Upper lobe of right lung (tissue), 1 donor: ENCODE measurements at regions not wholly inside any gene's neighbourhood (a gene's known extent, or its start where the extent isn't known, plus 50 kb on each side); places are given as distances from the start of the nearest gene placed in this dataset.

Experiments used
- ATAC-seq: fragments of 200-7000 bp; cut with Tn5 transposase; one replicate; pipeline ENCODE4 v1.9.1; 2020; ENCODE audit warnings: mild to moderate bottlenecking, moderate library complexity
- DNase-seq: peaks from one replicate; pipeline ENCODE4 v3.0.0-alpha.2; 2020
- H3K27ac ChIP-seq: fragments of 200-600 bp; one replicate; pipeline ENCODE4 v1.8.0; 2022
- H3K27me3 ChIP-seq: fragments of 200-600 bp; one replicate; pipeline ENCODE4 v1.8.0; 2022; ENCODE audit warnings: mild to moderate bottlenecking
- H3K36me3 ChIP-seq: fragments of 200-600 bp; one replicate; pipeline ENCODE4 v1.8.0; 2022
- H3K4me1 ChIP-seq: fragments of 200-600 bp; one replicate; pipeline ENCODE4 v1.8.0; 2022
- H3K4me3 ChIP-seq: fragments of 200-600 bp; one replicate; pipeline ENCODE4 v1.8.0; 2022; ENCODE audit warnings: mild to moderate bottlenecking
- H3K9me3 ChIP-seq: fragments of 200-600 bp; one replicate; pipeline ENCODE4 v1.8.0; 2022
- CTCF ChIP-seq: fragments of 200-600 bp; IDR thresholded peaks from one replicate; pipeline ENCODE4 v1.8.0; 2022; ENCODE audit warnings: antibody characterized with exemption
- intact Hi-C: fragments of 100-400 bp; cut with DNase I; formaldehyde crosslinking; loops from one replicate; pipeline ENCODE4 v1.11.0; 2022
- donor health status: DM: no; HTN: yes; CAD: no; lungs with severe emphysema.

DNA sequence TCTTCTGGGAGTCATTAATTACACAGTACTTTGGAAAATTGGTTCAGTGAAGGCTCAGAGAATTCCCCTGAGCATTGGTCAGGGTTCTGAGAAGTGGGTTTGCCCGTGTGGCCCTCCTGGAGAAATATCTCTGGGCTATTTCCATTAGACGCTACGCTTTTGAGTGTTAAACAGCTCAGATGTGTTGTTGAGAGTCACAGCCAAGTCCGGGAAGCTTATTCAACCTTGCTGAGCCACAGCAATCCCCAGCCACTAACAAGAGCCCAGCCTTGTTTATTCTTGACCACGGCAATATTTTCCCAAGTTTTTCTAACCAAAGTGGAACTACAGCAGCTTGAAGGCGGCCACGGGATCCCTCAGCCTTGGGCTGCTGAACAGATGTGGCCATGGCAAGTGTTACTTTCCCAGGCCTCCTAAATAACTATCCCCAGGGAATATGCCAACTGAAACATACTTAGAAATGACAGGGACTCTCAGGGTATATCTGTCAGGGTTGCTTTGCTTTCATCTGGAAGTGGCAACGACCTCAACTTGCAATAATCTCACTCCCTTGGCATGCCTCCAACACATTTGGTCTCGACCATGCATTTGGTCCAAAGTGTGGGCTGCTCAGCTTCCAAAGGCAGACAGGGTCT lies 214.7 kb downstream of the EMX2 start:
- no peak for DNase-seq
- no peak for ATAC-seq
- intact Hi-C loops: no loop called here
- no peaks in the 10 kb centered on the region for H3K36me3 ChIP-seq
- no peak for TF ChIP-seq CTCF
- no peaks in the 10 kb centered on the region for H3K27me3 ChIP-seq
- no peaks in the 10 kb centered on the region for H3K9me3 ChIP-seq
- H3K27ac ChIP-seq: no peak overlapping the region
- no peak overlapping the region for H3K4me3 ChIP-seq
- H3K4me1 ChIP-seq: no peaks in the 10 kb centered on the region

DNA sequence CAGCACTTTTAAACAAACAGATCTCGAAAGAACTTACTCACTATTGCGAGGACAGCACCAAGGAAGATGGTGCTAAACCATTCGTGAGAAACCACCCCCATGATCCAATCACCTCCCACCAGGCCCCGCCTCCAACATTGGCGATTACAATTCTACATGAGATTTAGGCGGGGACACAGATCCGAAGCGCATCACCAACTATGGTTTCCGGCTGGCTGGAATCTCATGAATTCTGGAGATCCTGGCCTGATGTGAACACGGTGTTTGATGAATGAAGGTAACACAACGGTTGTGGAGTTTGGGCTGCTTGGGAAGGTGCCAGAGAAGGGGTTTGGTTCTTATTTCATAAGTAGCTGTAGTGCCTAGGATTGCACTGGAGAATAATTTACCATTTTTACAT lies 216.7 kb downstream of the EMX2 start:
- Histone ChIP-seq H3K27ac (no peak overlapping the region), H3K27me3 (no peaks in the 10 kb centered on the region), H3K9me3 (no peaks in the 10 kb centered on the region), H3K4me3 (no peak overlapping the region), H3K4me1 (no peaks in the 10 kb centered on the region), H3K36me3 (no peaks in the 10 kb centered on the region)
- no peak for ATAC-seq
- DNase-seq: no peak
- no peak for TF ChIP-seq CTCF
- intact Hi-C loops: no loop called here

DNA sequence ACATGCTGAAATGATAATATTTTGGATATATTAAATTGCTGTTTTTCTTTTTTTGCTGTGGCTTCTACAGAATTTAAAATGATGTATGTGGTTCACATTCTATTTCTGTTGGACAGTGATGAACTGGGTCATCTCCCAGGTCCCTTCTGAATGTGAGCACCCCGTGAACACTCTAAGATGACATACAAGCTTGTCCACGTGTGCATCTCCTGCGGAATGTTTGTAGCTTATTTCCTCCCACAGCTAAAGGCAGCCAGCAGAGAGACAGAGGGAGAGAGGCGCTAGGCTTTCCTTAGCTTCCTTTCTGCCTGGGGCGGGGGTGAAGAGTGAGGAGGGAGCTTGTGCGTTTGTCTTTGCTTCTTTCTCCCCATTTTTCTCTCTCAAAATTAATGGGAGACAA lies 219.1 kb downstream of the EMX2 start:
- ATAC-seq (no peak), DNase-seq (no peak)
- intact Hi-C loops: no loop called here
- no peaks in the 10 kb centered on the region for H3K36me3 ChIP-seq
- H3K27me3 ChIP-seq: no peaks in the 10 kb centered on the region
- H3K4me1 ChIP-seq: no peaks in the 10 kb centered on the region
- H3K27ac ChIP-seq: no peak overlapping the region
- H3K4me3 ChIP-seq: no peak overlapping the region
- TF ChIP-seq CTCF: no peak
- no peaks in the 10 kb centered on the region for H3K9me3 ChIP-seq

- no peak for ATAC-seq
- H3K36me3 ChIP-seq: no peaks in the 10 kb centered on the region
- no peak for DNase-seq
- no peak for TF ChIP-seq CTCF
- no peaks in the 10 kb centered on the region for H3K9me3 ChIP-seq
- no peak overlapping the region for H3K4me3 ChIP-seq
- intact Hi-C loops: no loop called here
- H3K27me3 ChIP-seq: no peaks in the 10 kb centered on the region
- no peaks in the 10 kb centered on the region for H3K4me1 ChIP-seq
- no peak overlapping the region for H3K27ac ChIP-seq
These were observed 219.7 kb downstream of the EMX2 start for GRCh38 chr10:117762126-117762818.

DNA sequence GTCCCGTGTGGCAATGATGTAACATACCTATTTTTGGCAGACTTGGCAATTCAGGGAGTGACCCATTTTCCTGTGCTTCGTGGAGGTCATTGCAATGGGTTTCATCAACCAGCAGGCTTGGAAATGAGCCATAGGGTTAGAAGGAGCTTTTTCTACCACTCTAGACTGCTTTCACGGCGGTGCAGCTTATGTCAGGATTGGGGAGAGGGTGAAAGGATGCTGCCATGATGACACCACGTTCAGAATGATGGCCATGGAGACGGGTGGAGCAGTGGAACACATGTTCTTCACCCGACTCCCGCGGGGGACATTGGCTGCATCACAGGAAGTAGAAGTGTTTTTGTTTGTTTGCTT lies 220.2 kb downstream of the EMX2 start:
- Histone ChIP-seq H3K36me3 (no peaks in the 10 kb centered on the region), H3K27me3 (no peaks in the 10 kb centered on the region), H3K9me3 (no peaks in the 10 kb centered on the region), H3K27ac (no peak overlapping the region), H3K4me1 (no peaks in the 10 kb centered on the region), H3K4me3 (no peak overlapping the region)
- TF ChIP-seq CTCF: no peak
- DNase-seq: no peak
- ATAC-seq: no peak
- intact Hi-C loops: no loop called here
